SJCRH30 (cell line): ENCODE measurements at regions not wholly inside any gene's neighbourhood (a gene's known extent, or its start where the extent isn't known, plus 50 kb on each side); places are given as distances from the start of the nearest gene placed in this dataset.

Experiments used
- DNase-seq, 2 experiments: peaks; one replicate each; pipeline ENCODE4 v3.0.0-alpha.2; 2015 to 2020
- H3K27ac ChIP-seq: fragments of 250-450 bp; sonication (Bioruptor Pico); 2 replicates; pipeline ENCODE4 v1.5.1; 2020; ENCODE audit warnings: mild to moderate bottlenecking, moderate library complexity
- H3K27me3 ChIP-seq: fragments of 250-450 bp; sonication (Bioruptor Pico); 2 replicates; pipeline ENCODE4 v1.5.1; 2020; ENCODE audit warnings: mild to moderate bottlenecking, moderate library complexity
- H3K36me3 ChIP-seq: fragments of 250-450 bp; sonication (Bioruptor Pico); 2 replicates; pipeline ENCODE4 v1.5.1; 2020; ENCODE audit warnings: mild to moderate bottlenecking, moderate library complexity
- H3K4me1 ChIP-seq: fragments of 250-450 bp; sonication (Bioruptor Pico); 2 replicates; pipeline ENCODE4 v1.5.1; 2020; ENCODE audit warnings: mild to moderate bottlenecking, moderate library complexity
- H3K4me3 ChIP-seq: fragments of 250-450 bp; sonication (Bioruptor Pico); 2 replicates; pipeline ENCODE4 v1.5.1; 2020; ENCODE audit warnings: mild to moderate bottlenecking, moderate library complexity
- H3K9me3 ChIP-seq: fragments of 250-450 bp; sonication (Bioruptor Pico); replicated peaks from 2 replicates; pipeline ENCODE4 v1.5.1; 2020; ENCODE audit warnings: mild to moderate bottlenecking, moderate library complexity

DNA sequence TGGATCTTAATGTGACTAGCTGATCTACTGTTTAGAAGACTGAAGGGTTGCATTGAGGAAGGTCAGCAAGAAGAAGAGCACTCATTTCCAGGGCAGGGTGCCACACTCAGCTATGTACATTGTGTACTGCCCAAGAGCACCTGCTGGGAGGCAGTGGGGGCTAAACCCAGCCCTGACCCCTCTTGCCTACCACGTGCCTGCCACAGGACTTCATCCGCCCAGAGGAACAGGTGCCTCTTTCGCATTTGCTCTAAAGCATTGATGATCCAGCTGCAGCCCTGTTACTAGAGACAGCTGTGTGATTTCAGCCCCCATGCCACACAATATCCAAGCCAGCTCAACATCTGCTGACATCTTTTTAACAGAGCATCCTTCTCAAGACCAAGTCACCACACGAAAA, 341.8 kb downstream of the LMX1A start:
- DNase-seq, result peak in 1 of 2 experiments; percentile 2
- no peaks in the 10 kb centered on the region for H3K4me1 ChIP-seq
- 0 out of 2 replicates have a peak, but pooled peaks cover 3% of the 10 kb centered on the region for H3K27me3 ChIP-seq
- no peaks in the 10 kb centered on the region for H3K36me3 ChIP-seq
- no peaks in the 10 kb centered on the region for H3K9me3 ChIP-seq
- H3K27ac ChIP-seq, result no peak overlapping the region
- H3K4me3 ChIP-seq, result no peak overlapping the region

DNA sequence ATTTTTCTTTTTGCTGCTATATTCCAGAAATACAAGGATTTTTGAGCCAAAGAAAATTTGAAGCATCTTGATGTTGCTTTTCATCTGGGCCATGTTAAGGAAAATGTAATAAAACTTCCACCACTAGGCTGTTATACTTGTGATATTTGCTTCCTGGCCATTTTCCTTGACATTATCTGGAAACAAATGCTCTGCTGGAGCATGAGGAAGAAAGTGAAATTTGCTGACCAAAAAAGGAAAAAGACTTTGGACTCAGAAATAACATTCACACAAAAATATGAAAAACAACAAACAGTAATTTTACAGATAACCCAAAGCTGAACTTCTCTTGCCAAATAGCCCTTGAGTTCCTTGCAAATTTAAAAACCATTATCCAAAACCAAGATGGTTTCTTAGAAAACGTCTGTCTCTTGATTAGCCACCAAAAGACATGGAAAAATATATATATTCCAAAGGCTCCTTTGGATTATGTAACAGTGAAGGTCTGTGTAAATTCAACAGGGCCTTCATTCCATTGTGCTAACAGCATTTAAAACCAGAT, 344.5 kb downstream of the LMX1A start:
- Histone ChIP-seq H3K36me3 (no peaks in the 10 kb centered on the region), H3K27me3 (0 out of 2 replicates have a peak, but pooled peaks cover 3% of the 10 kb centered on the region), H3K27ac (no peak overlapping the region), H3K9me3 (no peaks in the 10 kb centered on the region), H3K4me1 (no peaks in the 10 kb centered on the region), H3K4me3 (no peak overlapping the region)
- DNase-seq, result no peak

DNA sequence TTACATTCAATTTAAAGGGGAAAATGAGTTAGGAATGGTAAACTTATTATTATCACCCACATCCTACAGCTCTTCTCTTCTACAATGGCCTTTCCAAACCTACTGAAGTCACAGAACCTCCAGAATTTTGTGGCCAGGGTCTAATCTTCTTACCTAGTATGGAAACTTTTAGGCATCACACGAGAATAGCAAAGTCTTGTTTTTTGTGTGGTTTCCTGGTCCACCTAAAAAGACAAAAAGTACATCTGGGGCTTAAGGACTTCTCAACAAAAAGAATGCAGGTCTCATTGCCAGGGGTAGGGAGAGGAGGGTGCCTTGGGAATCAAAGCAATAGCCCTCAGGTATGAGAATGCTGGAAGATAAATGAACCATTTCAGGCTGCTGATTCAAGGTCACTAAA, 345.3 kb downstream of the LMX1A start:
- Histone ChIP-seq H3K9me3 (no peaks in the 10 kb centered on the region), H3K27me3 (0 out of 2 replicates have a peak, but pooled peaks cover 3% of the 10 kb centered on the region), H3K27ac (no peak overlapping the region), H3K4me3 (no peak overlapping the region), H3K36me3 (no peaks in the 10 kb centered on the region), H3K4me1 (no peaks in the 10 kb centered on the region)
- DNase-seq, result no peak

DNA sequence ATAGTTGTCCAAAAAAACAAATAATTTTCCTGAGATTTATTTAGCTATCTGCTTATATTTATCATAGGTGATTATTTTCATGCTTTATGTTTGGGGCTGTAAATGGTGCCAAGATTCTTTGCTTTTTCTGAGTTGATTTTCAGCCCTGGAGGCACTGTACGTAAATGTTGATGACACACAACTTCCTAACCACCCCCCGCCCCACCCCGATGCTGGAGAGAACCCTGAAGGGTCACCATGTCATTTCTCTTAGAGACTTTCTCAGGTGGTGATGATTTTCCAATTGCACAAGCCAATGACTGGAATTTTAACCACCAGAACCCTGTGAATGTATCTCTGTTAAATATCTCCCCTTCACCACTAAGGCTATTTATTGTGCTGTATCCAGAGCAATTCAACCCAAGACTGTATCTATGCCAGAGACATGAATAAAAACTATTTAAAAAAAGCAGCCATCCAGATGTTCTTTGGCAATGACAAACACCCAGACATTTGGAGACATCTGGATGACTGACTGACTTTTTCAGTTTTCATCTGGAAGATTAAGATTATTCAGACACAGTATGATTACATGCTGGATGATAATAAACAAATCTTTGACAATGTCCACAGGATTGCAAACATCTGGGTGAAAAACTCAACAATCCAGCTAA, 346.0 kb downstream of the LMX1A start:
- no peak overlapping the region for H3K4me3 ChIP-seq
- H3K4me1 ChIP-seq, result no peaks in the 10 kb centered on the region
- DNase-seq, result no peak
- no peaks in the 10 kb centered on the region for H3K9me3 ChIP-seq
- no peak overlapping the region for H3K27ac ChIP-seq
- H3K27me3 ChIP-seq, result 0 out of 2 replicates have a peak, but pooled peaks cover 3% of the 10 kb centered on the region
- no peaks in the 10 kb centered on the region for H3K36me3 ChIP-seq

DNA sequence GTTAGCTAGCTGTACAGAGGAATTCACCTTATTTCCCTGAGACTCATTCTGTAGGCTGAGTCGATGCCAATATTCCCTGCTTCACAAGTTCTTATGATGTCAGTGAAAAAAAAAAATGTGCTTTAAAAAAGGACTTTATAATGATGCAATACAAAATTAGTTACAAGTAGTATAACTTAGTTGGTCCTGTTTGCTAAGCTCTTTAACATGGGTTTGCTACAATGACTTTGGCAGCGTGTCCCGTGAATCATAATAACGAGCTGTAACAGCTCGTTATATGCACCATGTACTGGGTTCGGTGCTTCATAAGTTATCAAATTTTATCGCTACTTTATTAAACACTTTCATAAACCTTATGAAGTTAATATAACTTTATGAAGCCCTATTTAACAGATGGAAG, 349.7 kb downstream of the LMX1A start:
- DNase-seq, result no peak
- Histone ChIP-seq H3K27ac (no peak overlapping the region), H3K27me3 (no peaks in the 10 kb centered on the region), H3K9me3 (no peaks in the 10 kb centered on the region), H3K36me3 (no peaks in the 10 kb centered on the region), H3K4me1 (no peaks in the 10 kb centered on the region), H3K4me3 (no peak overlapping the region)

DNA sequence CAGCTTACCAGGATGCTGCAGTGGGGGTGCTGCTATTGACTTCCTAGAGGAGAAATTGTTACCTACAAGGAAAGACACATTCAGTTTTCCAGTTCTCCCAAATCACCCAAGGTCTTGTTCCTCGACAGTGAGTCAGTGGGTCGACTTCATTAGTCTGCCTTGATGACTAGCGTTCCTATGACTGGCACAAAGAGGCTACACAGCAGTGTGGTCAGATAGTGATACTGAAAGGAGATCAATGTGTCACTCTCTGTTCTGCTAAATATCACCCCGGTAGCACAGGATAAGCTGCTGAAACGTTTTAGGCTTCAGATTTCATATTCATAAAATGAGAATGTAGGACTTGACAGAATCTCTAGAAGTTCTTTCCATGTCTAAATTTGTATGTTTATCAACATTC, 357.4 kb downstream of the LMX1A start:
- no peak overlapping the region for H3K27ac ChIP-seq
- H3K4me1 ChIP-seq, result no peaks in the 10 kb centered on the region
- H3K4me3 ChIP-seq, result no peak overlapping the region
- H3K27me3 ChIP-seq, result no peaks in the 10 kb centered on the region
- no peak for DNase-seq
- H3K9me3 ChIP-seq, result no peaks in the 10 kb centered on the region
- H3K36me3 ChIP-seq, result no peaks in the 10 kb centered on the region

DNA sequence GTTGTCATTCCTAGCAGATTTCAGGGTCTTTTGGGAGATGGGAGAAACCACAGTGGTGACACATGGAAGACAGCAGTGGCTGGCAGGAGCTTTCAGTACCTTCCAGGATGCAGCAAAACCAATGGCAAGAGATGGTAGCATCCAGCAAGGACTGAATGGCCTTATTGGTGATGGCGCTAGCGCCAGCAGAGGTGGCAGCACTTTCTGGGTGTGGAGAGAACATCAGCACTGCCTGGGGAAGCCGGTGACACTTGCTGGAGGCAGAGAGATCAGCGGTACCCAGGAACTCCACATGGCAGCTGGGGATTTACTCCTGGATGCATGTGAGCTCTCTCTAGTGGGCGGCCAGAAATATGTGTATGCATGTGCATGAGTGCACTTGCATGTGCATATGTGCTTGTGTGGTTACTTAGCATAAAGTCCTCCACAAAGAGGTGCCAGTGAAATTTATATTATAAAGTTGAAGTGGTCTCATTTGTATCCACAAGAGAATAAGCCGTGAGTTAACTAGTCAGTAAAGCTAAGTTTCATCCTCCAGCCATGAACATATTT, 364.7 kb downstream of the LMX1A start:
- H3K4me3 ChIP-seq, result no peak overlapping the region
- no peaks in the 10 kb centered on the region for H3K36me3 ChIP-seq
- no peak overlapping the region for H3K27ac ChIP-seq
- no peaks in the 10 kb centered on the region for H3K9me3 ChIP-seq
- DNase-seq, result no peak
- no peaks in the 10 kb centered on the region for H3K4me1 ChIP-seq
- H3K27me3 ChIP-seq, result no peaks in the 10 kb centered on the region

DNA sequence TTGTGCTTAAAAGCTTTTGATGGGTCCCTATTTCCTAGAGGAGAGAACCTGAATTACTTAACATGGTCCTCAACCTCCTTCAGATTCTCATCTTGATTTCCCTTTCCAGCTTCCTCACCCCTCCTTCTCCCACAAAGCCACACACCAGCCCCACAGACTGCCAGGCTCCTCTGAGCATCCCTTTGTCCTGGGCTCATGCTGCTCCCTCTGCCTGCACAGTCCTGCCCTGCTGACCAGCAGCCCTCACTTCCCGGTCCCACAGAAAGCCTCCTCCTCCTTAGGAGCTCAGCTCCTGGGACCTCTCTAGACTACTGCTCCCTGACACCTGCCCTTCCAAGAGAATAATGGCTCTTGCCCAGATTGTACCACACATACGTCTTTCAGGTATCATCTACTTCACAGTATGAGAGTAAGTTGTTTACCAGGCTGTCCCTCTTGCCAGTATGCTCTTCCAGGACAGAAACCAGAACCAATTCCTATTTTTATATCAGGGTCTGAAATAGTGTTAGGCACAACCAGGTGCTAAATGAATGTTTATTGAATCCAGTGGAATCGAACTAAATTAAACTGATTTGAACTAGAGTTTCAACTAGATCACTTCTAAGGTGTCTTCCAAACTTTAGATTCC, 373.4 kb downstream of the LMX1A start:
- Histone ChIP-seq H3K4me3 (no peak overlapping the region), H3K27me3 (no peaks in the 10 kb centered on the region), H3K36me3 (no peaks in the 10 kb centered on the region), H3K4me1 (no peaks in the 10 kb centered on the region), H3K9me3 (no peaks in the 10 kb centered on the region), H3K27ac (no peak overlapping the region)
- no peak for DNase-seq

DNA sequence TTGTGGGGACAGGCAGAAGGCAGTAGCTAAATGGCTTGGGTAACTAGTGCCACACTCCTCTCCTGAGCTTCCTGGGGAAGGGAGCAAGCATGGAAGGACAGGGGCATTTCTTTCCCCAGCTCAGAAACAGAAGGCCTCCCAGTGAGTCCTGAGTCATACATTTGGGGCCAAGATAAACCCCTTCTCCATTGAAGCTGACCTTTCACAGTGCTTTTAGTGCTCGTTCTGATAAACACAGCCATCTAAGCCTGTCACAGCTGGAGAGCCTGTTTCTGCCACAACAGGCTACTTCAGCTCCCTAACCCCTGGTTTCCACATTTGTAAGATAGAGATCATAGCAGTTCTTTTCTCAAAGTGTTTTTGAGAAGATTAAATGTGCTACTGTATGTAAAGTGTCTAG, 374.0 kb downstream of the LMX1A start:
- DNase-seq, result peak in 1 of 2 experiments; percentile 2
- Histone ChIP-seq H3K27me3 (no peaks in the 10 kb centered on the region), H3K27ac (no peak overlapping the region), H3K36me3 (no peaks in the 10 kb centered on the region), H3K4me3 (no peak overlapping the region), H3K4me1 (no peaks in the 10 kb centered on the region), H3K9me3 (no peaks in the 10 kb centered on the region)

DNA sequence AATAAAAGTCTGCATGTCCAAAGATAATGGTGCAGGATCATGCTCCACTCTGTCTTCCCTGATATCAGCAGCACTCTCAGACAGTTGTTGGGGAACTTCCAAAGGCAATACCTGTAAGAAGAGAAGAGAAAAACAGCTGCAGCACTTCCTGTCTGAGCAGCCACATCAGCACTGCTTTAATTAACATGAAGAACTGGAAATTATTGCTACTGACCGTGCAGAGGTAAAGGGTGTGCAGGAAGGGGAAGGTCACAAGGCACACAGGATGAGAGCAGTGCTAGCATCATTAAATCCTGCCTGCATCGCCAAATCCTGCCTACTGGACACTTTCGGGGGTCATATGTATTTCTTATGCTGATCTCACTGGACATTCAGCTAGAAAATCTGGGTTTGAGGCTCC, 379.0 kb downstream of the LMX1A start:
- no peaks in the 10 kb centered on the region for H3K36me3 ChIP-seq
- H3K9me3 ChIP-seq, result no peaks in the 10 kb centered on the region
- no peaks in the 10 kb centered on the region for H3K27me3 ChIP-seq
- no peak overlapping the region for H3K4me3 ChIP-seq
- H3K27ac ChIP-seq, result no peak overlapping the region
- DNase-seq, result peak in 1 of 2 experiments; percentile 26
- H3K4me1 ChIP-seq, result no peaks in the 10 kb centered on the region

DNA sequence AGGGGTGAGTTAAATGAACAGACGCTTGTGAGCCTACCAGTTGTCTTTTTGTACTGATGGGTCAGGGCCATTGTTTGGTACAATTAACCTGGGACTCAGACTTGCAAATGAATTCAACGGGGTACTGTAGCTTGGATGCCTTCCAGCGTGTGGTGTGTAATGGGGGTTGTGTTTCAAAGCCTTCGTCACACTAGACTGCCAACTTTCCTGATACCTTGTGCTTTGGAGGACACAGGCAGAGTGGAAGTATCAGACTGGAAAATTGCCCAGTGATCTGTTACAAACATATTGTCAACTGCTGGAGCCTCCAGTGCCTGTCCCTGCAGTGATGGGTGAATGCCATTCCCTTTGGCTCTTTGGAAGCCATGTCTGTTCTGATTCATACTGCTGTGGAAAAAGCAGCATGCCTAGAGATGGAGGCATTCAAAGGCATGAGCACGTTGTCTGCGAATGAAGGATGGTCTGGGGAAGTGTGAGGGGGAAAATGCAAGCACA, 384.5 kb downstream of the LMX1A start:
- Histone ChIP-seq H3K36me3 (no peaks in the 10 kb centered on the region), H3K27me3 (no peaks in the 10 kb centered on the region), H3K9me3 (no peaks in the 10 kb centered on the region), H3K4me3 (no peak overlapping the region), H3K27ac (no peak overlapping the region), H3K4me1 (no peaks in the 10 kb centered on the region)
- DNase-seq, result no peak

DNA sequence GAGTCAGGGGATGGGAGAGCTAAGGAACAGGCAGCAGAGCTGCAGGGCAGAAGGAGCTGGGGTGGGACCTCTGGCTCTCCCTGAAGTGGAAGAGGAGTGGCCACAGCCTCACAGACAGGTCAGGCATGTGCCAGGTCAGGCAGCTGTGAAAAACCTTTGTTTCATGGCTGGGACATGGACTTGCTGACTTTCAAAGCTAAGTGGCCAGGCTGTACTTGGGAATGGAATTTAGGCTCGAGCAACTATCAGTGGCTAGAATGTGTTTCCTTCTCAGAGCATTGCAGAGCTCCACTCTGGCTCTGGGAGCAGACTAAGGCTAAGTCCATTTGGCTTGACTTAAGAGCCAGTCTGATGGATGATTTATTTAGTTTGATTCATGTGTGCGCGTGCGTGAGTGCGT, 385.1 kb downstream of the LMX1A start:
- Histone ChIP-seq H3K9me3 (no peaks in the 10 kb centered on the region), H3K4me3 (no peak overlapping the region), H3K27ac (no peak overlapping the region), H3K36me3 (no peaks in the 10 kb centered on the region), H3K27me3 (no peaks in the 10 kb centered on the region), H3K4me1 (no peaks in the 10 kb centered on the region)
- no peak for DNase-seq

DNA sequence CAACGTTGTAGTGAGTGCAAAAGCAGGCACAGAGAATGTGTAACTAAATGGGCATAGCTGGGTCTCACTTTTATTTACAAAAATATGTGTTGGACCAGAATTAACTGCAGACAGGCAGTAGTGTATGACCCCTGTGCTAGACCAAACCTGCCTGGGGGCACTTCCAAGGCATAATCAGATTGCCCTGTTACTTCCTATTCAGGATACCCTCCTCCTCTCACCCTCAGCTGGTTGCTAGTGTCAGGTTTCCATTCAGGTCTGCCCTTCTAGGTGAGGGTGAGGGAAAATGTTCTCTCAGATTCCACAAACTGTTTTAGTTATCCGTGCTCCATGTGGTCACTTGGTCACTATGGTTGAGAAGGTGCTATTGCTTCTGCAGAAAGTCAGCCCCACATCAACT, 387.3 kb downstream of the LMX1A start:
- H3K27me3 ChIP-seq, result no peaks in the 10 kb centered on the region
- no peak overlapping the region for H3K27ac ChIP-seq
- H3K36me3 ChIP-seq, result no peaks in the 10 kb centered on the region
- H3K4me3 ChIP-seq, result no peak overlapping the region
- no peaks in the 10 kb centered on the region for H3K4me1 ChIP-seq
- H3K9me3 ChIP-seq, result no peaks in the 10 kb centered on the region
- DNase-seq, result no peak

DNA sequence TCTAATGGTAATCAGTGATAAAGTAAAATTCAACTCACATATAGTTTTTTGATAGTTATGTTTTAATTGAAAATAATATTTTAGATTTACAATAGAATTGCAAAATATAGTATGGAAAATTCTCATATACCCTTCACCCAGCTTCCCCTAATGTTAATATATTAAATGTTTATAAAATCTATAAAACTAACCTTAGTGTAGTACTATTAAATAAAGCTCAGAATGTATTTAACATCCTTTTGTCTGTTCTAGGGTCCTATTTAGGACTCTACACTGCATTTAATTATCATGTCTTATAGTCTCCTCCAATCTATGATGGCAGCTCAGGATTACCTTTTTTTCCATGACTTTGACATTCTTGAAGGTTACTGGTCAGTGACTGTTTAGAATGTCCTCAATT, 389.2 kb downstream of the LMX1A start:
- Histone ChIP-seq H3K36me3 (no peaks in the 10 kb centered on the region), H3K4me3 (no peak overlapping the region), H3K27me3 (no peaks in the 10 kb centered on the region), H3K27ac (no peak overlapping the region), H3K4me1 (no peaks in the 10 kb centered on the region), H3K9me3 (no peaks in the 10 kb centered on the region)
- no peak for DNase-seq

DNA sequence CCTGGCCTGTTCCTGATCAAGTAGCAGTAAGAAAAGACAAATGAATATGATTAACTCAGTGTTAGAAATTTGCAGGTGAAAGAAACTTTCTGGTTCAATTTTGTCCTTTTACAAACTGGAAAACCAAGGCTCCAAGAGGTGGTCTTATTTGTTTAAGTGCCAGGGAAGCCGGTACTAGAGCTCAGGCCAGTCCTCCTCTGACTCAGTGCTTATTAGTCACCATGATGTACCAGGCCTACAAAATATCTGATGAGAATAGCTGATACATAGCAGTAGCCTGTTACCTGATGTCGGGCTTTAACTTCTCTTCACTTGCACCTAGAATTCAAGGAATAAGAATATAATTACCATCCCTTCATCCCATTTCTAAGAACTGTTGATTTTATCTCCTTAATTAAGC, 394.8 kb downstream of the LMX1A start:
- H3K4me1 ChIP-seq, result no peaks in the 10 kb centered on the region
- no peaks in the 10 kb centered on the region for H3K9me3 ChIP-seq
- H3K27ac ChIP-seq, result no peak overlapping the region
- no peak for DNase-seq
- H3K27me3 ChIP-seq, result no peaks in the 10 kb centered on the region
- H3K4me3 ChIP-seq, result no peak overlapping the region
- no peaks in the 10 kb centered on the region for H3K36me3 ChIP-seq
